HG03575 (cell line): ENCODE measurements at regions not wholly inside any gene's neighbourhood (a gene's known extent, or its start where the extent isn't known, plus 50 kb on each side); places are given as distances from the start of the nearest gene placed in this dataset.
"Not testable (repeated sequence)": the region's sequence is repeated elsewhere in the genome, so short reads cannot be mapped to it uniquely, and the experiment has no call there.

Experiments
- ATAC-seq: cut with Tn5 transposase; IDR thresholded peaks from one replicate; pipeline ENCODE4 v1.9.1; 2021; ENCODE audit not compliant: unreplicated experiment, insufficient number of reproducible peaks, low FRiP score; ENCODE audit errors: extremely low read depth

GRCh38 chr1:172824209-172824608, 165.3 kb downstream of the FASLG start:
- ATAC-seq = no peak

DNA sequence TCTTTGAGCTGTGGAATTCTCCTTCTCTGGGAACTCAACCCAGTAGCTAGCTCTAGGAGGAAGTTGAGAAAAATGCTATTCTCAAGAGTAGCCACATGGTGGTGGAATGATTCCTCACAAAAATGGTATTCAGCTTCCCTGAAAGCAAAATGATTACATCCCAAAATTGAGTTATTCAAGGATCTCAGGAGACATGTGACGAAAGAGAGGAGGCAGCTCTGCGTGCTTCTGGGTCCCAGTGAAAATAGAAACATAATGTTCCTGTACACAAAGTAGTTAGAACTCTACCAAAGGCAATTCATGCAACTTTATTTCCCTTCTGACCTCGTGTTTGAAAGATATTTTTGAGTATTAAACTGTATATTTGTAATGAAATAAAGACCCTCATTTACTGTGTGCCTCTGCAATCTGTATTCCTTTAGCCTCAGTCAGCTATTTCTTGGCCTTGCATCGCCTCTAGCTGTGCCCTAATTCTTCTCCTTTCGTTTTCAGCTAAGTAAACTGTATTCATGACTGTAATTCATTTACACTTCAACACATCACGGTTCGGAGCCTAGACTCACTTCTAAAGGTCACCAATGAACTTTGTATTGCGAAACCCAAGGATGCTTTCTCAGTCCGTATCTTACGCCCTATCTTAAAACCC, 167.3 kb downstream of the FASLG start:
- ATAC-seq = no peak

GRCh38 chr1:172827301-172827700, 168.4 kb downstream of the FASLG start:
- no peak for ATAC-seq

GRCh38 chr1:172827841-172828240, 168.9 kb downstream of the FASLG start:
- no peak for ATAC-seq

- no peak for ATAC-seq
These were observed 173.3 kb downstream of the FASLG start for GRCh38 chr1:172832006-172832725.

DNA sequence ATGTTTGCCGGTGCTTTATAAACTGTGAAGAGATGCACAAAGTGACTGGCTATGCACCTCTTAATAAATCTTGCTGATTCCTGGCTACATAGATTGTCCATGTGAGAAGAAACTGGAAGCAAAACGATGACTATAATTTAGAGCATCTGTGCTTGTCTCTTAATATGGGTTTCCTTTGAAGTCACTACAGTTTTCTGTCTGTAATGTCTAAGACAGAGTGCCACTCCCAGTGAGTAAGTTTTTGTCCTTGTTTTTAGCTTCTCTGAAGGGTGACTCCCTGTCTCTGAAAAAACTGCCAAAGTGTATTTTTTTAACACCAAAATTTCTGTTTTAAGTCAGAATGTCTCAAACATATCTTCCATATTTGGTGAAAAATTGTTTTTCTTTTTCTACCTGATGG, 175.1 kb downstream of the FASLG start:
- ATAC-seq = no peak

GRCh38 chr1:172834609-172835008, 175.7 kb downstream of the FASLG start:
- no peak for ATAC-seq

- ATAC-seq = no peak
These were observed 176.9 kb downstream of the FASLG start for GRCh38 chr1:172835834-172836233.

- no peak for ATAC-seq
These were observed 179.1 kb downstream of the FASLG start for GRCh38 chr1:172837816-172838679.

GRCh38 chr1:172838680-172839313, 179.9 kb downstream of the FASLG start:
- ATAC-seq = no peak

DNA sequence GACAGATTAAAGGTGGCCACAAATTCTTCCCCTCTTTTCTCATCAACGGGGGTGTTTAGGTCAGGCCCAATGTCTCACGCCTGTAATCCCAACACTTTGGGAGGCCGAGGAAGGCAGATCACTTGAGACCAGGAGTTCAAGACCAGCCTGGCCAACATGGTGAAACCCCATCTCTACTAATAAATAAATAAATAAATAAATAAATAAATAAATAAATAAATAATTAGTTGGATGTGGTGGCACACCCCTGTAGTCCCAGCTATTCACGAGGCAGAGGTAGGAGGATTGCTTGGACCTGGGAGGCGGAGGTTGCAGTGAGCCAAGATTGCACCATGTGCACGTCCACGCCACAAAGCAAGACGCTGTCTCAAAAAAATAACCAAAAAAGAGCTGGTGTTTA, 180.7 kb downstream of the FASLG start:
- not testable (repeated sequence) for ATAC-seq

DNA sequence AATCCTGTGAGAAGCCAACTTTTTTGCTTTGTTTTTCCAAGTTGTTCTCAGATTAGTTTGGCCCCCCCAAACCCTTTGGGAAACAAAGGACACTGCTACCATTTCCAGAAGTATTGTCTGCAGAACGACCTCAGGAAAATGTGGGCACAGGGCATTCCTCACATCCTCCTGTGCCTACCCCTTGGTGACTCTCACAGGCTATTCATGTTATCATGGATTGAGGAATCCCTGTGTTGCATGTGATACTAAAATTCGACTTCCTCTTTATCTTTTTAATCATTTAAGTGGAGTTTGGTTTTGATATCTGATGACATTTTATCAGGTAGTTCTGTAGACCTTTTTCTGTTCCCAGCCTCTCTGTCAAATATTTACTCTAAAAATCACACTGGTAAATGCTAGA, 184.5 kb downstream of the FASLG start:
- no peak for ATAC-seq

DNA sequence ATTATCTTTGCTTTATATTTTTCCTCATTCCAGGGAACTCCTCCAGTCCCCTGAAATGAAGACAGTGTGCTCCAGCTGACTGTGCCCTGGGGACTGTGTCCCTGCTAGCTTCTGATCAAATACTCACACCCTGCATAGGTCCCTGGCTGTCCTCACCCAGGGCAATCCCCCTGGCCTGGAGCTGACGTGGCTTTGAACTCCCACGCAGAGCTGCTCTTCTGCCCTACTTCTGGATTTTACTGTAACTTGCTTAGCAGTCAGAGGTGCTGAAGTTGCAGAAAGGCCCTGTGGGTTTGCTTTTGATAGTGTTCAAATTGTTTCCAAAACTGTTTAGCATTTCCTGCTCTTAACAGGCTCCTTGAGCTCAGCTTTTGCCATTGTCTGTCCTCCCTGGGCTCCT, 186.5 kb downstream of the FASLG start:
- no peak for ATAC-seq

GRCh38 chr1:172845865-172846264, 187.0 kb downstream of the FASLG start:
- ATAC-seq = no peak

- ATAC-seq = not testable (repeated sequence)
These were observed 188.9 kb downstream of the FASLG start for GRCh38 chr1:172847814-172848213.

- no peak for ATAC-seq
These were observed 190.8 kb downstream of the FASLG start for GRCh38 chr1:172849653-172850052.

GRCh38 chr1:172851077-172851476, 192.2 kb downstream of the FASLG start:
- no peak for ATAC-seq

GRCh38 chr1:172851856-172852255, 193.0 kb downstream of the FASLG start:
- no peak for ATAC-seq

- ATAC-seq = not testable (repeated sequence)
These were observed 194.8 kb downstream of the TNFSF18 start for GRCh38 chr1:172855983-172856382.
